AG09319 (cell line): ENCODE measurements at regions not wholly inside any gene's neighbourhood (a gene's known extent, or its start where the extent isn't known, plus 50 kb on each side); places are given as distances from the start of the nearest gene placed in this dataset.

ENCODE experiments used
- DNase-seq: peaks from one replicate; pipeline ENCODE4 v3.0.0-alpha.2; 2010; ENCODE audit warnings: low read depth; ENCODE audit errors: extremely low read depth
- TF ChIP-seq, protein P1 (sequence below): IDR thresholded peaks from 2 replicates; pipeline ENCODE4 v1.5.1; 2011; ENCODE audit warnings: low read depth, mild to moderate bottlenecking, inconsistent platforms, low read length, moderate library complexity

DNA sequence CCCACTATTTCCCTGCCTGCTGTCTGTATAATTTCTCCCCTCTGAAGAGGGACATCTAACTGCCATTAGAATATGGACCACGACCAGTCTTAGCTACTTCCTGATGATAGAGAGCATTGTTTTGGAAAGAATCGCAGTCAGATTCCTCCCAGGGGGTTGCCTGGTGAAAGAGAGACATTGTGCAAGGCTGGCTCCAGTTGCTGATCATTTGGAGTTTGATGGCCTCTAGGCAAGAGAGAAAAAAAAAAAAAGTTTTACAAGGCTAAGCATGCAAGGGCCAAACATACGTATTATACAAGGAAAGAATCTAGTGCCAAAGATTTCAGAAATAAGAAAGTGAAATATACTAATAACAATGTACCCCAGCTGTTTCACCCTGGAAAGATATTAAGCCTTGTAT, 182.2 kb downstream of the CMPK2 start:
- TF ChIP-seq, protein P1, sequence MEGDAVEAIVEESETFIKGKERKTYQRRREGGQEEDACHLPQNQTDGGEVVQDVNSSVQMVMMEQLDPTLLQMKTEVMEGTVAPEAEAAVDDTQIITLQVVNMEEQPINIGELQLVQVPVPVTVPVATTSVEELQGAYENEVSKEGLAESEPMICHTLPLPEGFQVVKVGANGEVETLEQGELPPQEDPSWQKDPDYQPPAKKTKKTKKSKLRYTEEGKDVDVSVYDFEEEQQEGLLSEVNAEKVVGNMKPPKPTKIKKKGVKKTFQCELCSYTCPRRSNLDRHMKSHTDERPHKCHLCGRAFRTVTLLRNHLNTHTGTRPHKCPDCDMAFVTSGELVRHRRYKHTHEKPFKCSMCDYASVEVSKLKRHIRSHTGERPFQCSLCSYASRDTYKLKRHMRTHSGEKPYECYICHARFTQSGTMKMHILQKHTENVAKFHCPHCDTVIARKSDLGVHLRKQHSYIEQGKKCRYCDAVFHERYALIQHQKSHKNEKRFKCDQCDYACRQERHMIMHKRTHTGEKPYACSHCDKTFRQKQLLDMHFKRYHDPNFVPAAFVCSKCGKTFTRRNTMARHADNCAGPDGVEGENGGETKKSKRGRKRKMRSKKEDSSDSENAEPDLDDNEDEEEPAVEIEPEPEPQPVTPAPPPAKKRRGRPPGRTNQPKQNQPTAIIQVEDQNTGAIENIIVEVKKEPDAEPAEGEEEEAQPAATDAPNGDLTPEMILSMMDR: no peak
- DNase-seq: no peak

DNA sequence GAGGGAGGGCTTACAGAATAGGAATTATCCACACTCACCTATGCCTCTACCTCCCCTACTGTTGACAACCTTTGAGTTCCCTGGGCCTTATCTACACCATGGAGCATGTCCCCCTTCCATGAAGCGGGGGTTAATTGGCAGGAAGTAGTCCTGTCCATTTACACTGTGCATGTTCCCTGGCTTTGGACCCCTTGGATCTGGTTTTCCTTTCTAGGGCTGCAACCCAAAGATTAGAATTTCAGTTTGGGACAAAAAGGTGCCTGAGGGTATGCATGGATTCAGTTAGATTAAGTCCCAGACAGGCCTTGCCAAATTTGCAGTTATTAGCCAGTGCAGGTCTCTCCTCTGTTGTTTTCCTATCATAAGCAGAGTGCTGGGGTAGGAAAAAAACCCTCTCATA, 180.3 kb downstream of the CMPK2 start:
- TF ChIP-seq, protein P1: no peak
- DNase-seq: no peak

DNA sequence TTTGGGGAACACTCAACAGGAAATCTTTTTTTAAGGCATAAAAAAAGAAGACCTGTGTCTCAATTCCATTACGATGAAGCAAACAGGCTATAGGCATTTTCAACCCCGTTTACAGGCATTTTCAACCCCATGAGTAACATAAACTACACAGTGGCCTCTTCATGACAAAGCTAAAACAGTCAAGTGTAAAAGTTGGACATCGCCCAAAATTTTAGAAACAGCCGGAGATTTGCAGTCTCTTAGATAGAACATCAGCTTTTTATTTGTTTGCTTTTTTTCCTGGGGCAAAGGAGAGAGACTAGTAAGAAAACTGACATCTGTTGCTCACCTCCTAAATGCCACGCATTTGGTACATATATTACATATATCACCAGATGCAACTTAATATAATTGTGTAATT, 173.7 kb downstream of the CMPK2 start:
- DNase-seq: no peak
- TF ChIP-seq, protein P1: no peak

- DNase-seq: no peak
- TF ChIP-seq, protein P1: no peak
Measured at GRCh38 chr2:6692819-6693218, 172.9 kb downstream of the CMPK2 start.

DNA sequence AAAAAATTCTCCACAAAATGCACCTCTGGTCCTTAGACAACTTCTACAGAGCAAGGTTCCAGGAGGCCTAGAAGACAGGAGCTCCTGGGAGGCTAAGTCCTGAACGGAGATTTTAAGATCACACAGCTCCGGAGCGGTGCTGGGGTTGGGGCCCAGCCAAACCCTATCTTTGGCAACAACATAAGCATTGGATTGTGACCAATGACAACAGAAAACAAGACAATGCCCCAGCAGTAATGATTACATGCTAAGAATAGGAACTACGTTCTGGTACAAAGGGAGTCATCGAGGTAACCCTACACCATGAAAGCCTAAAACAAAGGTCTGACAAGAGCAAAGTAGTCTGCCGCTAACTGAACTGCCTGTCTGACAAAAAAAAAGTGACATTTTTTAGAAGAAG, 171.2 kb downstream of the CMPK2 start:
- no peak for DNase-seq
- TF ChIP-seq, protein P1: no peak

DNA sequence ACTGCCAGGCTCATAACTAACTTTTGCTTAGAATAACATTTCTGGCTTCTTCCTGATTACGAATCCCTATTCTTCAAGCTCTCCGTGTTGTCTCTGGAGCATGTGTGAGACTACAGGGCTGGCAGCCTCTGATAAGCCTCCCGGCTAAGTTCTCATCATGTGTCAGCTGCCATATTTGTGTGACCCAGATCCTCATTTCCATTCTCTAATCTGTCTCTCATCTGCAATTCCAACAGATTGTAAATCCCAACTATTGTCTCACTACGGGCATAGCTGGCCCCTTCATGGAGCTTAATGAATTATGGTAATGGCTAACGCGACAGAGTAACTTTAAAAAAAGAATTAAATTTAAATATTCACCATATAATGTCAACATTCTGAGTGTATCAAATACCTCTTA, 165.4 kb downstream of the CMPK2 start:
- no peak for DNase-seq
- TF ChIP-seq, protein P1: no peak

- TF ChIP-seq, protein P1: no peak
- DNase-seq: no peak
Measured at GRCh38 chr2:6704077-6704476, 161.6 kb downstream of the CMPK2 start.

GRCh38 chr2:6721395-6721794, 144.3 kb downstream of the CMPK2 start:
- TF ChIP-seq, protein P1: no peak
- DNase-seq: no peak
